H9 (cell line): ENCODE measurements at regions not wholly inside any gene's neighbourhood (a gene's known extent, or its start where the extent isn't known, plus 50 kb on each side); places are given as distances from the start of the nearest gene placed in this dataset.

ENCODE experiments used
- DNase-seq: peaks from one replicate; pipeline ENCODE4 v3.0.0-alpha.2; 2017
- H2AFZ ChIP-seq: one replicate; pipeline ENCODE4 v1.6.1; 2013; ENCODE audit warnings: mild to moderate bottlenecking, low read length, control low read depth, moderate library complexity
- H2AK5ac ChIP-seq: 2 replicates; pipeline ENCODE4 v1.6.1; 2013; ENCODE audit warnings: low read length, control low read depth, mixed read lengths; ENCODE audit not compliant: insufficient read length
- H2BK120ac ChIP-seq: one replicate; pipeline ENCODE4 v1.6.1; 2013; ENCODE audit warnings: low read depth, mild to moderate bottlenecking, low read length, control low read depth, inconsistent platforms; ENCODE audit not compliant: poor library complexity, severe bottlenecking
- H2BK12ac ChIP-seq: 2 replicates; pipeline ENCODE4 v1.6.1; 2013; ENCODE audit warnings: low read length, control low read depth, mixed read lengths, low read depth; ENCODE audit not compliant: insufficient read length
- H2BK15ac ChIP-seq: 2 replicates; pipeline ENCODE4 v1.6.1; 2013; ENCODE audit warnings: low read depth, low read length, control low read depth
- H2BK20ac ChIP-seq: one replicate; pipeline ENCODE4 v1.6.1; 2013; ENCODE audit warnings: low read depth, mild to moderate bottlenecking, low read length, control low read depth, inconsistent platforms; ENCODE audit not compliant: poor library complexity, severe bottlenecking
- H2BK5ac ChIP-seq: 2 replicates; pipeline ENCODE4 v1.6.1; 2013; ENCODE audit warnings: low read length, control low read depth, mixed read lengths; ENCODE audit not compliant: insufficient read length
- H3K14ac ChIP-seq: 2 replicates; pipeline ENCODE4 v1.6.1; 2013; ENCODE audit warnings: low read length, control low read depth; ENCODE audit not compliant: insufficient read depth
- H3K18ac ChIP-seq: 2 replicates; pipeline ENCODE4 v1.6.1; 2013; ENCODE audit warnings: low read depth, mild to moderate bottlenecking, mixed read lengths, low read length, control low read depth; ENCODE audit not compliant: insufficient read length
- H3K23ac ChIP-seq: 2 replicates; pipeline ENCODE4 v1.6.1; 2013; ENCODE audit warnings: low read length, control low read depth, mixed read lengths, low read depth; ENCODE audit not compliant: insufficient read length
- H3K23me2 ChIP-seq: 2 replicates; pipeline ENCODE4 v1.6.1; 2013; ENCODE audit warnings: low read depth, mild to moderate bottlenecking, mixed read lengths, low read length, control low read depth; ENCODE audit not compliant: insufficient read length, poor library complexity, severe bottlenecking
- H3K27ac ChIP-seq: 2 replicates; pipeline ENCODE4 v1.5.1; 2013; ENCODE audit warnings: low read length, control low read depth, mixed read lengths, low read depth; ENCODE audit not compliant: insufficient read length
- H3K27me3 ChIP-seq: 2 replicates; pipeline ENCODE4 v1.6.1; 2013; ENCODE audit warnings: low read length, control low read depth, inconsistent platforms; ENCODE audit not compliant: insufficient read depth
- H3K4ac ChIP-seq: 2 replicates; pipeline ENCODE4 v1.6.1; 2013; ENCODE audit warnings: low read depth, mild to moderate bottlenecking, control low read depth, inconsistent platforms, low read length, moderate library complexity
- H3K4me1 ChIP-seq: 2 replicates; pipeline ENCODE4 v1.6.1; 2013; ENCODE audit warnings: low read length, control low read depth, inconsistent platforms; ENCODE audit not compliant: insufficient read depth
- H3K4me2 ChIP-seq: 2 replicates; pipeline ENCODE4 v1.6.1; 2013; ENCODE audit warnings: low read length, control low read depth, mixed read lengths; ENCODE audit not compliant: insufficient read length, insufficient read depth
- H3K56ac ChIP-seq: 2 replicates; pipeline ENCODE4 v1.6.1; 2013; ENCODE audit warnings: low read depth, mild to moderate bottlenecking, mixed read lengths, low read length, control low read depth; ENCODE audit not compliant: insufficient read length
- H3K79me1 ChIP-seq: 2 replicates; pipeline ENCODE4 v1.6.1; 2013; ENCODE audit warnings: low read depth, mild to moderate bottlenecking, moderate library complexity, low read length, control low read depth, inconsistent platforms; ENCODE audit not compliant: insufficient read depth, poor library complexity, severe bottlenecking
- H3K79me2 ChIP-seq: 2 replicates; pipeline ENCODE4 v1.6.1; 2013; ENCODE audit warnings: low read length, control low read depth, inconsistent platforms; ENCODE audit not compliant: insufficient read depth
- H3K9ac ChIP-seq: 2 replicates; pipeline ENCODE4 v1.6.1; 2013; ENCODE audit warnings: low read length, control low read depth, mixed read lengths; ENCODE audit not compliant: insufficient read length; ENCODE audit errors: extremely low read depth
- H3K9me3 ChIP-seq: one replicate; pipeline ENCODE4 v1.6.1; 2013; ENCODE audit warnings: low read depth, low read length, inconsistent platforms; ENCODE audit not compliant: control insufficient read depth
- H3T11ph ChIP-seq: one replicate; pipeline ENCODE4 v1.6.1; 2013; ENCODE audit warnings: mild to moderate bottlenecking, low read length, control low read depth, inconsistent platforms
- H4K20me1 ChIP-seq: one replicate; pipeline ENCODE4 v1.6.1; 2013; ENCODE audit not compliant: control insufficient read depth, insufficient read length, insufficient read depth
- H4K5ac ChIP-seq: 2 replicates; pipeline ENCODE4 v1.6.1; 2013; ENCODE audit warnings: low read depth, mild to moderate bottlenecking, mixed read lengths, low read length, control low read depth; ENCODE audit not compliant: insufficient read length
- H4K8ac ChIP-seq: replicated peaks from 2 replicates; pipeline ENCODE4 v1.6.1; 2013; ENCODE audit warnings: low read length, control low read depth, mixed read lengths, low read depth; ENCODE audit not compliant: insufficient read length
- H4K91ac ChIP-seq: 2 replicates; pipeline ENCODE4 v1.6.1; 2013; ENCODE audit warnings: low read depth, mild to moderate bottlenecking, moderate library complexity, mixed read lengths, low read length, control low read depth; ENCODE audit not compliant: insufficient read length
- H3K27ac Mint-ChIP-seq, 3 experiments: 2 replicates in 2 of 3; 3 replicates in 1 of 3; pipeline ENCODE4 v1.8.0; 2020 to 2021; ENCODE audit warnings: mixed read lengths in 3 of 3, mild to moderate bottlenecking in 1 of 3, moderate library complexity in 1 of 3
- H3K27me3 Mint-ChIP-seq: 2 replicates; pipeline ENCODE4 v1.8.0; 2021; ENCODE audit warnings: low read depth, mild to moderate bottlenecking, moderate library complexity, mixed read lengths
- H3K36me3 Mint-ChIP-seq, 3 experiments: 2 replicates in 2 of 3; 3 replicates in 1 of 3; pipeline ENCODE4 v1.8.0; 2020 to 2021; ENCODE audit warnings: low read depth in 3 of 3, mixed read lengths in 3 of 3; ENCODE audit not compliant: insufficient read depth in 1 of 3
- H3K4me1 Mint-ChIP-seq, 2 experiments: 2 replicates each; pipeline ENCODE4 v1.8.0; 2020; ENCODE audit warnings: mixed read lengths in 2 of 2
- H3K4me3 Mint-ChIP-seq, 2 experiments: 2 replicates in 1 of 2; 3 replicates in 1 of 2; pipeline ENCODE4 v1.8.0; 2020 to 2021; ENCODE audit warnings: mild to moderate bottlenecking in 2 of 2, mixed read lengths in 2 of 2, moderate library complexity in 1 of 2
- H3K9me3 Mint-ChIP-seq, 2 experiments: 2 replicates in 1 of 2; 3 replicates in 1 of 2; pipeline ENCODE4 v1.8.0; 2020; ENCODE audit warnings: mild to moderate bottlenecking in 2 of 2, mixed read lengths in 2 of 2, moderate library complexity in 1 of 2
- WGBS: extraction: QIAGEN DNeasy Blood & Tissue Kit; methylation state at CpG from one replicate; pipeline ENCODE4 v1.1.7; 2013; ENCODE audit warnings: missing lambda C conversion rate, low lambda C conversion rate, mixed read lengths; ENCODE audit not compliant: insufficient read length; ENCODE audit errors: extremely low coverage; 5-methylcytosine and 5-hydroxymethylcytosine counted together
- TF ChIP-seq, protein P1 (sequence below): fragments of 200-600 bp; sonication (generic); conservative IDR thresholded peaks from 3 replicates; pipeline ENCODE4 v1.8.0; 2021; ENCODE audit warnings: antibody characterized with exemption, mild to moderate bottlenecking

DNA sequence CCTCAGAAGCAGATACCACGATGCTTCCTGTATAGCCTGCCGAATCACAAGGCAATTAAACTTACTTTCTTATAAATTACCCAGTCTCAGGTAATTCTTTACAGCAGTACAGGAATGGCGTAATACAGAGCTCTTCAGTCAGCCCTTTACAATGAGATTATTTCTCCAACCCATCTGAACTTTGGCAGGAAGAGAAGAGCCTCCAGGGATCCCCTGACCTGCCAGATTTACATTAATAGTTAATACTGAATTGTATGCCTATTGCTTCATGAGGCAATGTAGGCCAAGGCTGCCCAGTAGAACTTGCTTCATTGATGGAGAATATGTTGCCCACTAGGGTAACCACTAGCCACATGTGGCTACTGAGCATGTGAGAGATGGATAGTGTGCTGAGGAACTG is 608.7 kb downstream of the SH2D4B start:
- Histone ChIP-seq H3K4me2 (no peak overlapping the region), H2AFZ (no peak overlapping the region)

More for the DNA sequence above, 608.7 kb downstream of the SH2D4B start:
- Mint-ChIP-seq H3K9me3 (no peaks in the 10 kb centered on the region), H3K4me1 (no peaks in the 10 kb centered on the region), H3K36me3 (no peaks in the 10 kb centered on the region), H3K27ac (peak overlapping the region in 2 of 3 experiments; percentile 40 to 90; a peak in 3 of 7 replicates), H3K4me3 (no peak overlapping the region), H3K27me3 (no peaks in the 10 kb centered on the region)
- no peak overlapping the region for H3K14ac ChIP-seq
- H2BK20ac ChIP-seq, result no peak overlapping the region
- no peak overlapping the region for H3K4ac ChIP-seq
- H3K79me2 ChIP-seq, result no peaks in the 10 kb centered on the region
- H3K56ac ChIP-seq, result no peak overlapping the region
- no peak overlapping the region for H2BK12ac ChIP-seq
- H3K9me3 ChIP-seq, result no peaks in the 10 kb centered on the region
- H3K27me3 ChIP-seq, result no peaks in the 10 kb centered on the region
- no peak overlapping the region for H4K8ac ChIP-seq
- H3K4me1 ChIP-seq, result no peaks in the 10 kb centered on the region
- H4K20me1 ChIP-seq, result no peaks in the 10 kb centered on the region
- H3K79me1 ChIP-seq, result no peaks in the 10 kb centered on the region
- no peak overlapping the region for H2BK5ac ChIP-seq
- no peaks in the 10 kb centered on the region for H3K23me2 ChIP-seq
- no peak for DNase-seq
- H2BK120ac ChIP-seq, result no peak overlapping the region
- no peak overlapping the region for H2BK15ac ChIP-seq
- H4K91ac ChIP-seq, result no peak overlapping the region
- no peak overlapping the region for H3K9ac ChIP-seq
- H4K5ac ChIP-seq, result no peak overlapping the region
- TF ChIP-seq, protein P1, sequence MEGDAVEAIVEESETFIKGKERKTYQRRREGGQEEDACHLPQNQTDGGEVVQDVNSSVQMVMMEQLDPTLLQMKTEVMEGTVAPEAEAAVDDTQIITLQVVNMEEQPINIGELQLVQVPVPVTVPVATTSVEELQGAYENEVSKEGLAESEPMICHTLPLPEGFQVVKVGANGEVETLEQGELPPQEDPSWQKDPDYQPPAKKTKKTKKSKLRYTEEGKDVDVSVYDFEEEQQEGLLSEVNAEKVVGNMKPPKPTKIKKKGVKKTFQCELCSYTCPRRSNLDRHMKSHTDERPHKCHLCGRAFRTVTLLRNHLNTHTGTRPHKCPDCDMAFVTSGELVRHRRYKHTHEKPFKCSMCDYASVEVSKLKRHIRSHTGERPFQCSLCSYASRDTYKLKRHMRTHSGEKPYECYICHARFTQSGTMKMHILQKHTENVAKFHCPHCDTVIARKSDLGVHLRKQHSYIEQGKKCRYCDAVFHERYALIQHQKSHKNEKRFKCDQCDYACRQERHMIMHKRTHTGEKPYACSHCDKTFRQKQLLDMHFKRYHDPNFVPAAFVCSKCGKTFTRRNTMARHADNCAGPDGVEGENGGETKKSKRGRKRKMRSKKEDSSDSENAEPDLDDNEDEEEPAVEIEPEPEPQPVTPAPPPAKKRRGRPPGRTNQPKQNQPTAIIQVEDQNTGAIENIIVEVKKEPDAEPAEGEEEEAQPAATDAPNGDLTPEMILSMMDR, result no peak
- H3K23ac ChIP-seq, result no peak overlapping the region
- no peak overlapping the region for H3T11ph ChIP-seq
- H3K18ac ChIP-seq, result no peak overlapping the region
- H3K27ac ChIP-seq, result no peak overlapping the region
- no peak overlapping the region for H2AK5ac ChIP-seq
- no CpG with 5 or more reads among the region's 3 CpGs for WGBS
